WI38 (cell line): ENCODE measurements at regions not wholly inside any gene's neighbourhood (a gene's known extent, or its start where the extent isn't known, plus 50 kb on each side); places are given as distances from the start of the nearest gene placed in this dataset.

Experiments
- H3K4me3 ChIP-seq: 2 replicates; pipeline ENCODE4 v1.5.1; 2011; ENCODE audit warnings: low read depth, mild to moderate bottlenecking, control low read depth, low read length
- TF ChIP-seq, protein P1 (sequence below): IDR thresholded peaks from 2 replicates; pipeline ENCODE4 v1.5.1; 2012; ENCODE audit warnings: low read depth, mild to moderate bottlenecking, control low read depth, low read length

DNA sequence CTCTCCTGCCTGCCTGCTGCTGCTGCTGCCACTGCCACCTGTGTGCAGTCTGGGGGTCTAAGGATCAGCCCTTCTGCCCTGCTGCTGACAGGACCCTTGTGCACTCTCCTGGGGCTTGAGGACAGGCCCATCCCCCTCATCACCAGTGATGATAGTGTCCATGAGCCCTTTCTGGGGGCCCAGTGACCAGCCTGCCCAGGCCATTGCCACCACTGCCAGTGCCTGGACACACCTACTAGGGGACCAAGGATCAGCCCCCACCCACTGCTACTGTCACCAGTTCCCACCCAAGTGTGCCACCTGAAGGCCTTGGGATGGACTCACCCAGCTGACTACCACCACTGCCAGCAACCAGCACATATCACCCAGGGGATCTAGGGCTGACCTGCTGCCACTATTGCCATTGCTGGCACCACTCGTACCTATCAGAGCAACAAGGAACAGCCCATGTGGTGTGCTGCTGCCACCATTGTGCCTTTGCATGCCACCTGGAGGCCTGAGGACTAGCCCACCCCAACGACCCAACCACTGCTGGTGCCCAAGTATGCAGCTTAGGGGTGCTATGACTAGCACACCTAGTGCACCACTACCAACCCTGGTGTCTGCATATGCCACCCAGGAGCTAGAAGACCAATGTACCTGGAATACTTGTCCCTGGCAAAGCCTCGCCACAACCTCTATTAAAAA is 994.3 kb downstream of the PCDH17 start:
- no peak overlapping the region for H3K4me3 ChIP-seq
- TF ChIP-seq, protein P1, sequence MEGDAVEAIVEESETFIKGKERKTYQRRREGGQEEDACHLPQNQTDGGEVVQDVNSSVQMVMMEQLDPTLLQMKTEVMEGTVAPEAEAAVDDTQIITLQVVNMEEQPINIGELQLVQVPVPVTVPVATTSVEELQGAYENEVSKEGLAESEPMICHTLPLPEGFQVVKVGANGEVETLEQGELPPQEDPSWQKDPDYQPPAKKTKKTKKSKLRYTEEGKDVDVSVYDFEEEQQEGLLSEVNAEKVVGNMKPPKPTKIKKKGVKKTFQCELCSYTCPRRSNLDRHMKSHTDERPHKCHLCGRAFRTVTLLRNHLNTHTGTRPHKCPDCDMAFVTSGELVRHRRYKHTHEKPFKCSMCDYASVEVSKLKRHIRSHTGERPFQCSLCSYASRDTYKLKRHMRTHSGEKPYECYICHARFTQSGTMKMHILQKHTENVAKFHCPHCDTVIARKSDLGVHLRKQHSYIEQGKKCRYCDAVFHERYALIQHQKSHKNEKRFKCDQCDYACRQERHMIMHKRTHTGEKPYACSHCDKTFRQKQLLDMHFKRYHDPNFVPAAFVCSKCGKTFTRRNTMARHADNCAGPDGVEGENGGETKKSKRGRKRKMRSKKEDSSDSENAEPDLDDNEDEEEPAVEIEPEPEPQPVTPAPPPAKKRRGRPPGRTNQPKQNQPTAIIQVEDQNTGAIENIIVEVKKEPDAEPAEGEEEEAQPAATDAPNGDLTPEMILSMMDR = no peak

DNA sequence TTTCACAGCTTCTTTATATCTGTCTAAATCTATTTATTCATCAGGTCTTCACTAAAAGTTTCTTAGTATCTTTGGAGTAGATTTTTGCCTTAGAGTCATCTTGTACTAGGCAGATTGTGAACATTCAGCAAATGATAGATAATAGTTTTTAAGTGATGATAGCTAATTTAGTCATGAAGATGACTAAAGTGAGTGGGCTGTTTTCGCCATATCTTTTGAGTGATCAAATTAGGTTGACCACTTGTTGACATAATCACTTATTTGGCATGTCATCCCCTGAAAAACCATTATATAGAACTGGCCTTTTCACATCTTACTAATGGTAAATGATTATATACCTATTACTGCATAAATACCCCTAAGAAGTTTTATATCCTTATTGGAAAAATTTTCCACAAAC is 999.2 kb downstream of the PCDH17 start:
- TF ChIP-seq, protein P1 = no peak
- no peak overlapping the region for H3K4me3 ChIP-seq

- TF ChIP-seq, protein P1 = no peak
Measured at GRCh38 chr13:58633226-58633625, 1001.7 kb downstream of the PCDH17 start.

GRCh38 chr13:58655086-58655485 is 1023.5 kb downstream of the PCDH17 start:
- TF ChIP-seq, protein P1 = no peak
- no peak overlapping the region for H3K4me3 ChIP-seq

More at GRCh38 chr13:58633226-58633625, 1001.7 kb downstream of the PCDH17 start:
- H3K4me3 ChIP-seq = no peak overlapping the region

DNA sequence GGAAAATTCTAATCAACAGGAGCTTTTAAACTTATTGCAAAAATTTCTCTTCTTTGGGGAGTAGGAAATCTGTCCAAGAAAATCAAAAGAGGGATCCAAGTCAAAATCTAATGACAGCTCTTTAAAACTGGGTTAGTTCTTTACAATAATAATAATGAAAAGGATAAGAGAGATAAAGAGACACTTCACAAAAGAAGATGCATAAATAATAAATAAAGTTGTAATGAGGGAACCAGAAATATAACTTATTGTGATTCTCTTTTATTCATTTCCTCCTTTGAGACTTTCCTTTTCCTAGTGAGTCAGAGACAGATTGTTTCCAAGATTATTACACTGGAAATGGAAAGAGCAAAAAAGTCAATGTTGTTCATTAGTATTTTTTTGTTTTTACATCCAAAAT is 1029.3 kb downstream of the PCDH17 start:
- TF ChIP-seq, protein P1 = no peak
- no peak overlapping the region for H3K4me3 ChIP-seq

DNA sequence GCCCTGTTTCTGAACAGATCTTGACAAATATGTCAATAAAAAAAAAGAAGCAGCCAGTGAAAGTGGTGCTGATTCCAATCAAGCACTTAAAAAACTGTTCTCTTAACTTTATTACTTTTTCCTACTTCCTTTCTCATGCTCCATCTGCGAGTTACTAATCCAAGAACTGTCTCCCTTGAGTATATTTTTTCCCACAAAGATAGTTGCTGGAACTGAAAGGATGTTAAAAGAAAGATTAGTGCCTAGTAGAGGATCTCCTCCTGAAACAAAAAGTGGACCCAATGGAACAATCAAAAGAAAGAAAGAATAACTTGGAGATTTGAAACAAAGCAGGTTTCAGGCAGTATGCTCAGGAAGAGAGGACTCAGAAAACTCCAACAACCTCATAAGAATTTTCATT is 1034.8 kb downstream of the PCDH17 start:
- TF ChIP-seq, protein P1 = no peak
- H3K4me3 ChIP-seq = no peak overlapping the region

GRCh38 chr13:58667096-58667495 is 1035.6 kb downstream of the PCDH17 start:
- no peak overlapping the region for H3K4me3 ChIP-seq
- TF ChIP-seq, protein P1 = no peak
